Stimulated activated CD4-positive, alpha-beta T cell treated with anti-CD3 and anti-CD28 coated beads, TNF-alpha, amount 100 ng/mL, for 1 hour (primary cell): ENCODE measurements at regions not wholly inside any gene's neighbourhood (a gene's known extent, or its start where the extent isn't known, plus 50 kb on each side); places are given as distances from the start of the nearest gene placed in this dataset.
"Not testable (repeated sequence)": the region's sequence is repeated elsewhere in the genome, so short reads cannot be mapped to it uniquely, and the experiment has no call there.

Experiments used
- DNase-seq, 3 donors: peaks; one replicate each; pipeline ENCODE4 v3.0.0-alpha.2; 2020; ENCODE audit warnings: low read depth in 3 of 3, low spot score in 1 of 3

DNA sequence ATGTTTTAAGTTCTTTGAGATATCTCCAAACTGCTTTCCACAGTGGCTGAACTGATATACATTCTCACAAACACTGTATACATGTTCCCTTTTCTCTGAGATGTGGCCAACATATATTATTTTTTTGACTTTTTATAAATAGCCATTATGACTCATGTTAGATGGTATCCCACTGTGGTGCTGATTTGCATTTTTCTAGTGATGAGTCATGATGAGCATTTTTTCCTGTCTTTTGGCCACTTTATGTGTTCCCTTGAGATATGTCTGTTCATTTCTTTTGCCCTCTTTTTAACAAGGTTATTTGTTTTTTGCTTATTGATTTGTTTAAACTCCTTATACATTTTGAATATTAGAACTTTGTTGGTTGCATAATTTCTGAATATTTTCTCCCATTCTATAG, 1055.1 kb downstream of the NXPH1 start:
- DNase-seq = no peak

DNA sequence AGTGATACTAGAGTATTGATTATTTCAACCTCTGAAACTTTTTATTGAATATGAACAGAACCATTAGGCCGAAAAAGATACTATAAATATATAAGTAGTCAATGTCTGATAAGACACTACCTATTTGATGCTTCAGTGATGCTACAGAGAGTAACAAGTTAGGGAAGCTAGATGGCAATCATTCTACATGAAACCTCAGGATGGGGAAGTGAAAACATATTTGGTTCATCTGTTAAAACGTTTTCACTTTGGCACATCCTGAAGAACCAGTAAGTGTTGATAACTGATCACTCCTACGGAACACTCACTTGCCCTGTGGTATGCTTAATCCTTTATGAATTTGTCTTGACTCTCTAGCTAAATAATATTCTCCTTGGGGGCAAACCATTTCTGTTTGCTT, 1064.9 kb downstream of the NXPH1 start:
- DNase-seq = no peak

DNA sequence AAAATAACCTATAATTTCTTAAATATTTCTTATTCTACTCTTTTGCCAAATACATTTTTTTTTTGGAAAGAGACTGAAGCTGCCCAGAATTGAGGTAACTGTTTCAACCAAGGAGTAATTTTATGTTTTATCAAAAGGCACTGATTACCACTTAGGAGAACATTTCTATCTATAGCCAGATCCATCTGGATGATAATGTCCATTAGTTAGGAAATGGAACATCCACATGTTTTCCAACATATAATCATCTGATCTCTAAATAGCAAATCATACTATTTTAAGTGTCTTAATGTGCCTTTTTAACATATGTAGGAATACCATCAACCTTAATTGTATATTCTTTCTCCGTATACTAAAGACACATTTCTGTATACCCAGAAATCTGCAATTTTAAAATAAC, 1068.9 kb downstream of the NXPH1 start:
- no peak for DNase-seq

DNA sequence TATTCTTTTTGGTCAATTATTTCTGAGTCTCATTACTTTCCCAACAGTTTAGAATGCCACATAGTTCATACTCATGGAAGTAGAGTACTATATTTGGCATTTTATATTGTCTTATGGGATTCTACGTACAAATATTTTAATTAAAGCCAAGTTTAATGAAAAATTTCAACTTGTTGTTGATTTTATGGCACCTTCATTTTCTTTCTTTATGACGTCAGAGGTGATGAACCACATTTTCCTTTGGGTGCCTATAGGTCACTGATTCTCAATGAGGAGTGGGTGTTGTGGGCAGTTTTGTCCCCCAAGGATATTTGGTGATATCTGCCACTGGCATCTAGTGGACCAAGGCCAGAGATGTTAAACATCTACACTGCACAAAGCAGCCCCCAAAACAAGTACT, 1071.3 kb downstream of the NXPH1 start:
- DNase-seq = no peak

DNA sequence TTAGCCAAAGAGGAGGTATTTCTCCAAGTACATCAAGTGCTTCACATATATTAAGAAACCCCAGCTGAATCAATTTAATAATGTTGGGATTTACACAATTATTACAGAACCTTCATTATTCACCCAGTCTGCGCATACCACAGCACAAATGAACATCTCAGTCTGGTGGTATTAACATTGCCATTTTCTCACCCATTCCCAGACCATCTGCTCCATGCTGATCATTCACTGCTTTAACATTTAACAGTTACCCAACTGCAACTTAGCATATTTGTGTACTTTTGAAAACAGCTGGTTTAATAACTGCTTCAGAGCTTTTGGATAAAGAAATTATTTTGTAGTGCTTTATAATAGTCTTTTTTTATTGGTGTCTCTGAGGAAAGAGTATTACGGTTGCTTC, 1072.1 kb downstream of the NXPH1 start:
- no peak for DNase-seq

DNA sequence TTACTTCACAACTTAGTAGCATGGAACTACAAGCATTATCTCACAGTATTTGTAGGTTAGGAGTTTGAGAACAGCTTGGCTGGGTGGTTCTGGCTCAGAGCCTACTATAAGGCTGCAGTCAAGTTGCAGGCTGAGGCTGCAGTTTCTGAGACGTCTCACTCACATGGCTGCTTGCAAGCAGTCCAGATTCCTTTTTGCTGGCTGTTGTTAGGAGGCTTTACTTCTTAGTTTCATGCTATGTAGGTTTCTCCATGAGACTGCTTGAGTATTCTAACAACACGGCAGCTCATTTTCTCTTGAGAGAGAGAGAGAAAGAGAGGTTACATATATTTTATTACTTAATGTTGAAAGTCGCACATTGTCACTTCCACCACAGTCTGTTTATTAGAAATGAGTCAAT, 1073.9 kb downstream of the NXPH1 start:
- no peak for DNase-seq

DNA sequence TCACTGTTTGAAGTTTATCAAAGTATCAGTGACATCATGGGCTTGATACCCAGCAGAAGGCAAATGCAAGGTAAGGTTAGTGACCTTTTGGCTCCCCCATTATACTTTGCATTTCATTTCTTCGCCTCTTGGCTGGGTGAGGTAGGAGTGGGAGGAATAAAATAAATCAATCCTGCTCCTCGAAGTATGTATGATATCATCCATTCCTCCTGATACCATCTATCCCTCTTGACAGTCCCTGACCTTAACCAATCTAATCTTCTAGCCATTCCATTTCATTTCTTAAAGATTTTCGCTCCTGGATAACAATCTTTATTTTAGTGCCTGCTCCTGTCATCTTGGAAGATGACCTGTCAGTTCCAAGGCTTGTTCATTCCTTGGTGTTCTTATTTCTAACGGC, 1083.3 kb downstream of the NXPH1 start:
- DNase-seq = no peak

DNA sequence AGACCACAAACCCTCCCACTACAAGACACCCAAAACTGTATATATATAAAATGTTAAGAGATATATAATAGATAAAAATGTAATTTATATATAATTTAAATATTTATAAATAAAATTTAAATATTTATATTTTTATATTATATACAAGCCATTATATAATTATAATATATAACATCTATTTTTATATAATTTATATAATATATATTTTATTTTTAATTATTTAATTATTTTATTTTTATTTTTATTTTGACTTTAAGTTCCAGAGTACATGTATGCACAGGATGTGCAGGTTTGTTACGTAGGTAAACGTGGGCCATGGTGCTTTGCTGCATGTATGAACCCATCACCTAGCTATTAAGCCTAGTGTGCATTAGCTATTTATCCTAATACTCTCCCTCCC, 1090.2 kb downstream of the NXPH1 start:
- no peak for DNase-seq

DNA sequence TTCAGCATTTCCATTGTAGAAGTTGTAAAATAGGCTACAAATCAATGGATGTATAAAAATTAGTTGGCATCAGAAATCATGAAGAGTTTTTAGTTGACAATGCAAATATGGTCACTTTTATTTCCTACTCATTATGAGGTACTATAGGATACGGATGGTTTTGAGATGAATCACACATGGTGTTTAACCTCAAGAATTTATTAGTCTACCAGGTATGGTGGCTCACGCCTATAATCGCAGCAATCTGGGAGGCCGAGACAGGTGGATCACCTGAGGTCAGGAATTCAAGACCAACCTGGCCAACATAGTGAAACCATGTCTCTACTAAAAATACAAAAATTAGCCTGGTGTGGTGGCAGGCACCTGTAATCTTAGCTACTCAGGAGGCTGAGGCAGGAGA, 1119.0 kb downstream of the NXPH1 start:
- DNase-seq = not testable (repeated sequence)

DNA sequence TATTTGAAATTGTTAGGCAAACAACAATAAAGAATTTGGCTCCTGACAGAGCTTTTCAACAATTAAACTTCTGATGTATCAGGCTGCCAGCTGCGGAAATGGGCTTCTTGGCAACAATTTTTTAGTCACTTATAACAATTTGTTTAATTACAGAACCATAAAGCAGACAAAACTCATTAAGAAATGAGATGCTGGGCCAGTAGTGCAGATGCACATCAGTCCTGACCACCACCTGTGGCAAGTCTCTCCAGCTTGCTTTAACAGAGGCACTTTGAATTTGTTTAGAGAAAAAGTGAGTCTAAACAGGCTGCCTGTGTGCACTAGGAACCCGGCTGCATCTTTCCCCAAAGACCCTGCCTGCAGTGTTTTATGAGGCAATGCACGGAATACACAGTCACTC, 1124.4 kb downstream of the NXPH1 start:
- no peak for DNase-seq

DNA sequence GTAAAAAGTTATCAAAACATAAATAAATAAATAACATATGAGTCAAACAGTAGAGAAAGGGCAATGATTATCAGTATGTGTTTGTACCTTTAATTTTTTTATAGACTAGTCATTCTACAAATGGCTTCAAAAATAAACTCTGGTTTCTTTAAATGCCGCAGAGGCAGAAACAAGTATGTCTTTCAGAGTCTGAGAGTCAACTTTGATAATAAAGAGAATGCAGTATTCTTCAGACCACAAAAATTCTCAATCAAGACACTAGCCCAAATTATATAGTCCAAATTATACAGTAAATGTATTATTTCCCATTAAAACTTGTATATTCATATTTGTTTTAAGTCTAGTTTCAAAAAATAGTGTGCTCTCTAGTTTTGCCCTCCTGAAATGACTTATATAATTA, 1142.3 kb downstream of the NXPH1 start:
- DNase-seq = no peak

DNA sequence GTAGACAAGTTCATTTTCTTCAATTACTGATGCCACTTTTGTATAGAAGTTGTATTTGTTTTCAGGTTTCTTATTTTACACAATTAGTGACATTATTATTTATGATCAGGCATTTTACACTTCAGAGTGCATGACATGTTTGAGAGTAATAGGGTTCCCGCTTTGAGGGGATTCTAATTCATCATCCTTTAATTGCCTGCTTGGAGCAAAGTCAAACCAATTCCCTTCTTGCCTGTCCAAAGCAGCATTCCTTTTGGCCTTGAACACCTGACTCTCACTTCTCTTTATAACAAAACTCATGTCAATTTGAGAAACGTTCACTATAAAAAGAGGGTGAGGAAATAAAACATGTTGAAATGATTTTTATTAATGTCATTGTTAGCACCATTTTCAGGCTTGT, 1149.4 kb downstream of the NXPH1 start:
- DNase-seq = no peak

DNA sequence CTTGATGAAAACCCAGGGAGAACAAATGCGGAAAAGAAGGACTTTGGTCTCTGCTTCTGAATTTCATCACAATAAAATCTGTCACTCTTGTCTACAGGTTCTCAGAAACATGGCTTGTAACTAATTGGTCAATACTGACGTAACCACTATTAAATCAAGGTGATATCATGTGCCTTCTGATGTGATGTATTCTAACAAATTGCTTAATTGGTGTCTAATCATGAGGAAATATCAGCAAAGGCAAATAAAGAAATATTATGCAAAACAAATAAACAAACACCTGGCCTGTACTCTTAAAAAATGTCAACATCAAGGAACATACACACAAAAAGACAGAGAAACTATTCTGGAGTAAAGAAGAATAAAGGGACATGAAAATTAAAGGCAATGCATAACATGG, 1165.0 kb downstream of the NXPH1 start:
- no peak for DNase-seq

DNA sequence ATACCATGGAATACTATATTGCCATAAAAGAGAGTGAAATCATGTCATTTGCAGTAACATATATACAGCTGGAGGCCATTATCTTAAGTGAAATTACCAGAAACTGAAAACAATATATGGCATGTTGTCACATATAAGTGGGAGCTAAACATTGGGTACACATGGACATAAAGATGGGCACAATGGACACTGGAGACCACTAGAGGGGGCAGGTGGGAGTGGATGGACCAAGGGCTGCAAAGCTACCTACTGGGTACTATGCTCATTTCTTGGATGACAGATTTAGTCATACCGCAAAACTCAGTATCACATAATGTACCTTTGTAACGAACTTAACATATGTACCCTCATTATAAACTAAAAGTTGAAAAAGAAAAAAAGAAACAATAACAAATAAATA, 1167.6 kb downstream of the NXPH1 start:
- DNase-seq = no peak

DNA sequence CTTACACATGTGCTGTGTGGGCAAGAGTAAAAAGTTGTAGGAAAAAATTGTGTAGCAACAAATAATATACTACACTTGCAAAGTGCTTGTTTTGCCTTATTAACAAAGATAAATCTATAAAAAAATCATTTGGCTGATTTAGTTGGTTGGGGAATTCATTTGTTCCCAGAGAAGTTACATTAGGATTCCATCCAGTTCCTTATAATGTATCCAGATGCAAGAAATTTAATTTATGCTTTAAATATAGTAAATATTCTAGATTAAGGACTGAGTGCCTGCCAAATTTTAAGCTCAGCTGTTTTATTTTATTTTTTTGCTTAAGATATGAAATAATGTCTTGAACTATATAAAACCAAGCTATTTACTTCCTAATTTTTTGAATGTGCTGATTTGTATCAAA, 1169.9 kb downstream of the NXPH1 start:
- no peak for DNase-seq

DNA sequence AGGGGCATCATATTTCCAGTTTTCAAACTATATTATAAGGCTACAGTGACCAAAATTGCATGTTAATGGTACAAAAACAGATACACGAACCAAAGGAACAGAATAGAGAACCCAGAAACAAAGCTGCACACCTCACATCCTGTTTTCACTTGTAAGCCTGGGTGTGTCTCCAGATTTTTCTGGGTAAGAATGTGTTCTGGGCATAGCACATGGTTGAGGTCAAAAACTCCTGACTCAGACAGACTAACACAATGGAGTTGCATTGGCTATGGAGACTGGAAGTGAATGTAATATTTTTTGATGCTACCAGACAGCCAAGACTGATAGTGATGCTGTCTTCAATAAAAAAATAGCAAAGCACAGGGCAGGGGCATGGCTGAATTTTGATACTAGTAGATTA, 1175.2 kb downstream of the NXPH1 start:
- DNase-seq = no peak

DNA sequence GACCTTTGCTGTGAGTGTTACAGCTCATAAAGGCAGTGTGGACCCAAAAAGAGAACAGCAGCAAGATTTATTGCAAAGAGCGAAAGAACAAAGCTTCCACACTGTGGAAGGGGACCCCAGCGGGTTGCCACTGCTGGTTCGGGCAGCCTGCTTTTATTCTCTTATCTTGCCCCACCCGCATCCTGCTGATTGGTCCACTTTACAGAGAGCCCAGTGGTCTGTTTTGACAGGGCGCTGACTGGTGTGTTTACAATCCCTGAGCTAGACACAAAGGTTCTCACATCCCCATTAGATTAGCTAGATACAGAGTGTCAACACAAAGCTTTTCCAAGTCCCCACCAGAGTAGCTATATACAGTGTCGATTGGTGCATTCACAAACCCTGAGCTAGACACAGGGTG, 1187.5 kb downstream of the NXPH1 start:
- DNase-seq = not testable (repeated sequence)

DNA sequence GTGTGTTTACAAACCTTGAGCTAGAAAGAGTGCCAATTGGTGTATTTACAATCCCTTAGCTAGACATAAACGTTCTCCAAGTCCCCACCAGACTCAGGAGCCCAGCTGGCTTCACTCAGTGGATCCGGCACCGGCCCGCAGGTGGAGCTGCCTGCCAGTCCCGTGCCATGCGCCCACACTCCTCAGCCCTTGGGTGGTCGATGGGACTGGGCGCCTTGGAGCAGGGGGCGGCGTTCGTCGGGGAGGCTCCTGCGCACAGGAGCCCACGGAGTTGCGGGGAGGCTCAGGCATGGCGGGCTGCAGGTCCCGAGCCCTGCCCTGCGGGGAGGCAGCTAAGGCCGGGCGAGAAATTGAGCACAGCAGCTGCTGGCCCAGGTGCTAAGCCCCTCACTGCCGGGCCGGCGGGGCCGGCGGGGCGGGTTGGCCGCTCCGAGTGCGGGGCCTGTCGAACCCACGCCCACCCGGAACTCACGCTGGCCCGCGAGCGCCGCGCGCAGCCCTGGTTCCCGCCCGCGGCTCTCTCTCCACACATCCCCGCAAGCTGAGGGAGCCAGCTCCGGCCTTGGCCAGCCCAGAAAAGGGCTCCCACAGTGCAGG, 1188.0 kb downstream of the NXPH1 start:
- DNase-seq = not testable (repeated sequence)

DNA sequence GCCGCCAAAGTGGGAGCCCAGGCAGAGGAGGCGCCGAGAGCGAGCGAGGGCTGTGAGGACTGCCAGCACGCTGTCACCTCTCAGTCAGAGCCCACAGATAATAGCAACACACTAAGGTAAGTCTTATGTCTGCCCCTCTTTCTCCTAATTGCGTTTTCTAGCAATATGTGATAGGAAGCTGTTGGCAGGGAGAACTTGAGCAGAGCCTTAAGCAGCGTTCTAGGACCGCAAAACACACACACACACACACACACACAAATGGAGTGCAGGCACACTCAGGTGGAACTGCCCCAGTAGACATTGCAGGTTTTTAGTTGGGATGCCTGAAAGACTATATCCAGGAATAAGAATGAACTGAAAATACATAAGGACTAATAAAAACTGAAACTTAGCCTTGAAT, 1188.5 kb downstream of the NXPH1 start:
- no peak for DNase-seq

DNA sequence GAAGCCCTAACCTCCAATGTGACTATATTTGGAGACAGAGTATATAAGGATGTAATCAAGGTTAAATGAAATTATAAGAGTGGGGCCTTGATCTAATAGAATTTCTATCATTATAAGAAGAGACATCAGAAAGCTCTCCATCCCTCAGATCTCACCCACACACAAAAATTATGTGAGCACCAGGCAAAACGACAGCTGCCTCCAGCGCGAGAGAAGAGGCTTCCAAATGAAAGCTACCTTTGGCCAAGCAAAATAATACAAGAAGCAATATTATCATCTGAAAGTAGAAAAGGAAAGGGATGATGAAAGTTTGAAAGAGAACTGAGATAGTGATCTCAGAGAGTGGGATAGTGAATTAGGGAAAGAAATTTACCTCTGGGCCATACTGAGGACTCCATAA, 1192.5 kb downstream of the NXPH1 start:
- DNase-seq = no peak

DNA sequence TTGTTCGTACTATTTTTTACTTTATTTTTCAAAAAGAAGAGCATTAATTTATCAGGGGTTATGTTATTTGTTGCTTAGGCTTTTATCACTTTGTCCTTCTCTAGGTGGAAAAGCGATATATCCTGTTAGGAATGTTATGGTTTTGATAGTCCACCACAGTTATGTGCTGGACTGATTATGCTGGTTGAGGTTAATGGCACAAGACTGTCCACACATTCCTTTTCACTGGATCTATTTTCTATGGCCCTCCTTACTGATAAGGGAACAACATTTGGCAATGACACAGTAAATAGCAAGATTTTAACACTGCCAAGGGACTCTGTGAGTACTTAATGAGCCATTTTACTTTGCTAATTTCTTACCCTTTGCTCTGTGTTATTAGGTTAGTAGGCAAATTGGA, 1212.3 kb downstream of the NXPH1 start:
- no peak for DNase-seq

DNA sequence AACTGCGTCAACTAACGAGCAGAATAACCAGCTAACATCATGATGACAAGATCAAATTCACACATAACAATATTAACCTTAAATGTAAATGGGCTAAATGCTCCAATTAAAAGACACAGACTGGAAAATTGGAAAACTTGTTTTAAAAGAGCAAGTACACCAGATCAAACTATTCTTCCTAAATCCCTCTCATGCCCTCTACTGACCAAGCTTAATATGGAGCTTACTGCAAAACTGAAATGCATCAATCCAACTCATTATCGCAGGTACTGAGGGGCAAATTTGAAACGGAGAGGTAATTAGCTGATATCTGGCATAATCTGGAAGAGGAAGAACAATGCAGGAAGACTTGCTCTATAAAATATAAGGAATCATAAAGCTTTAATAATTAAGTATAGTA, 1223.8 kb downstream of the NXPH1 start:
- DNase-seq = no peak

DNA sequence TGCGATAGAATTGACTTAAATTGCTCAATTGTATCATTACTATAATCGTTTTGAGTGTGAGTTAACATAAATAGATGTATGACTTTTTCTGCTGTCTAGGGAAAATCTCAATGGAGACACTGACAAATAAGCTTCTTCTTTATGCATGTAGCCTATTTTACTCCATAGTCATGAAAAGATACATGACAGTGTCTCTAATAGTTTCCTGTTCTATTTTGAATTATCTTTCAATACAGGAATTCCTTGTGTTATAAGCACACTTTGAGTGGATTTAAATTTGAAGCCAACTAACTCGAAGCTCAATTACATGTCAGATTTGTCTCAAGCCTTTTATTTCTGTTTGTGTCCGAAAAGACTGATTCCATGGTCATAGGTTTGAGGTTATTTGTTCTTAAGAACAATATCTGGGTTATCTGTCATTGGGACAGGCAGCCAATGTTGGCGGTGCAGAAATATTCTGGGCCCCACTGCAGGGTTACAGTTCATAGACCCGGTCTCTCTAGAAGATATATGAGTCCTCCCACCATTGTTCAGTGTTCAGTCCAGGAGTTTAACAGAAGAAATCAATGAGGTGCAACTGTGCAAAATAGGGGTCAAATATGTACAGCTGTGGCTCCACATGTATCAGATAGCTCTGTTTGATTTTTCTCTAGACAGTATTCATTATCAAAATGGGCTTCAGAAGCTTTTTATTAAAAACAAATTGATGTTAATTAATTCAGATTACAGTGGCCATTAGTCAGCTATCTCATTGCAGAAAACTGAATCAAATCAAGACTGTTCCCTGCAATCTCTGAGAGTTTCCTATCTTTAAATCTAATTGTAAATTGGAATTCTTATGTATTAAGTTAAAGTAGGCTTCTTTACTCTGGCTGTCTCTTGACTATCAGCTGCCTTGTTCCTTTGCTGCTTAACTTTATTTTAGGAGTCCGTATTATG, 1238.8 kb downstream of the NXPH1 start:
- DNase-seq = no peak
